NCI-H2227 treated with DMSO at 0.1 percent for 48 hours (cell line): ENCODE measurements at regions not wholly inside any gene's neighbourhood (a gene's known extent, or its start where the extent isn't known, plus 50 kb on each side); places are given as distances from the start of the nearest gene placed in this dataset.
A peak's percentile ranks its signal among the peaks of the same experiment; 100 is the strongest.

ENCODE experiments used
- DNase-seq: peaks from one replicate; lab custom pipeline; 2025; lab: John Stamatoyannopoulos, UW

DNA sequence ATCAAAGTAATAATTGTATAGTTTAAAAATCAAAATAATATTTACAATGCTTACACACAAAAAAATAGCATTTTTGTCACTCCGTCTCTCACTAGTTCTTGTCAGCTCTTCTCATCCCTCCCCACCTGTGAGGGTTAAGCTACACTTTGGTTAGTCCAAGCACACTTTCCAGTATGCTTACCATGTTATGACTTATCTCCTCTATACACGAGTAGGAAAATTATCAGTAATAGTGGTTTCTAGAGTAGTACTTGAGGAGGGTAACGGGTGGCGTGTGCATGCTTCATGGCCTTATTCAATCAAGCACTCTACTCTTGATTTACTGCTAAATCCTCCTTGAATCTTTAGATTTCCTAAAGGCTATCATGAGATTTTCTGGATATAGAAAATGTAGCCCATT, 443.7 kb downstream of the UTRN start:
- DNase-seq: no peak

DNA sequence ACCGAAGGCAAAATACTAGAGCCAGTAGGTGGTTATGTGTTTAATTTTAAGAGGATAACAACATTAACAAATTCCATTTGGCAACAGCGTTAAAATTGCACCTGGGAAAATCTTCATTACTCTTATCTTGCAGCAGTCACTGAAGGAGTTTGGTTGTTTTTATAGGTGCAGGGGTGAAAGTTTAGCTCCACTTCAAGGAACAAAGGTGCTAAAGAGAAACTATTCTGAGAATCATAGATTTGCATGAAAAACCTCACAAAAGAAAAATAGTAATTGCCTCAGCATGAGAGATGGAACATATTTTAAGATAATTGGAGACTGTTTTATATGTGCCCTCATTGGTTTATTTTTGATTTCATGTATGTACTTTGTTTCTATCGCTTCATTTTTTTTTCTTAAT, 444.4 kb downstream of the UTRN start:
- DNase-seq: no peak

DNA sequence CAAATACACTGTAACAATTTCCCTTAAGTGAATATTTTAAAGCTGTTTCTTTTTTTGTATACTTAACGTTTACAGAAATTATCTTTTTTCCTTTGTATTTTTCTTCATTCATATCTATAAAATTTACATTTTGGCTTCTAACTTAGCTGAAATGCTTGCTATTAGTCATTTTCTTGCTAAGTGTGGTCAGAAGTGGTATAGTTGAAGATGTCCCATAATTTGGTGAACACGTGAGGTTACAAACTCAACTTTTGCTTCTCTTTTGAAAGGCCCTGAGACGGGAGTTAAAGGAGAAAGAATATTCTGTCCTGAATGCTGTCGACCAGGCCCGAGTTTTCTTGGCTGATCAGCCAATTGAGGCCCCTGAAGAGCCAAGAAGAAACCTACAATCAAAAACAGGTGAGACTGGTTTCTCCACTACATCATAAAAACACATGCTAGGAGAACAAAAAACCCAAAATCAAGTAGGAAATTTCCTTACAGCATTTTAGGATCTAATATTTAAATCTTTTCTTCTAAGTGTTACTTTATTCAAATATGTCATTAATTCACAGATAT, 445.0 kb downstream of the UTRN start:
- no peak for DNase-seq

DNA sequence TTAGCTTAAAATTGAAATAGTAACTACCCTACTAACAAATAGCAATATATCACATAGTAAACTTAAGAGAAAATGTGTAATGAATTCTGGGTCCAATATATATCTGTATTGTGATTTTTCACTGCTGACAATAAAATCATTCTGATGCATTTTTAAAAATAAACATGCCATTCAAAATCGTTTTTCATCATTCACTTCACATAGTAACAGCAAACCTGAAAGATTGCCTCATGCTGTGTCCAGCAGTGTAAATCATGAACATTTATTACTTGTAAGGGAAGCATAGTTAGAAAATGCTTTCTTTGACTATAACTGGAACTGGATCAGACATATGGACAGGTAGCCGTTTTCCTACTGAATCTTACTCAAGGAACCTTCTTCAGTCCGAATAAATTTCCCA, 446.1 kb downstream of the UTRN start:
- DNase-seq: no peak

DNA sequence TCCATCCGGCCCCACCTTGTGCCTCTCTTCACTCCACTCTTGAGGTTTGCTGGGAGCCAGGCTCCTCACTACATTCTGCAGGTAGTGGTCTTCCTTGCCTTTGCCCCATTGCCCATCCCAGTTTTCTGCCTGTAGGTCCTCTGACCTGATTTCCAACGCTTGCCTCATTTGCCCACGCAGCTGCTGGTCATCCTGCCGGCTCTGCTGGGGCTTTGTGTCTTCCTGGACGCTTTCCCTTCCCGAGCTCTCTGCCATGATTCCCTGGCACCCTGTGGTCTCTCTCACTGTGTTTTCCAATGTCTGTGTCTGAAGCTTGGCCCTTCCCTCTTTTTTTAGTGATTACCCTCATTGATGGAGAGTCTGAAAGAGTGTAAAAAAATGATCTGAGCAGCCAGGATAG, 451.6 kb downstream of the UTRN start:
- DNase-seq: no peak

DNA sequence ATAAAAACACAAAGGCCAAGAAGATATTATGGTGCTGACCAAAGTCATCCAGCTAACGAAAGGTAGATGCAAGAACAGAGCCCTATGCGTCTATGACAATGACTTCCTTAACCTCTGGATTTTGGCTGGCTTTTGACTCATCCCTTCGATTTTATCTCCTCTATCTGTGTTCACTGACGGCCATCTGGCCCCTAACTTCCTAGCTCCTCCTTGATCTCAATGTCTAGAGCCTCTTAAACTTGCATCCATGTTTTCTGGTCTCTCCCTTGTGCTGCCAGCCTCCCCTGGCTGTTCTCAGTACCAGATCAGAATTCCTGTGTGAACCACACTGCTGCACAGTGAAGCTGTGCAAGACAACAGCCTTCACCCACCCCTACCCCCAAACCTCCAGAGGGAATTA, 452.9 kb downstream of the UTRN start:
- DNase-seq: no peak

DNA sequence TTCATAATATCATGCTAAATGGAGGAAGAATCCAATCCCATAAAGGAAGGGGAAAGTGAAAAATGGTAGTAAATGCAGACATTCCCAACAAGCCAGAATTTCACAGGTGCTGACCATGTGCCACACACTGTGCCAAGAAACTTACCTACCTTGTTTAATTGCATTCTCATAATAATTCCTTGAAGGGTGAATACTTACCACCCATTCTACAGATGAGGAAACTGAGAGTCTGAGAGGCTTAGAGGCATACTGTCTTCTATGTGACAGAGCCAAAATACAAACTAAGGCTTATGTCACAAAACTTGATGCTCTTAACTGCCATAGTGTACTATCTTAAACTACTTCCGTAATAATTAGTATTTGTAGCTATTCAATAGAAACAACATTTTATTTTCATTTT, 454.7 kb downstream of the UTRN start:
- DNase-seq: no peak

DNA sequence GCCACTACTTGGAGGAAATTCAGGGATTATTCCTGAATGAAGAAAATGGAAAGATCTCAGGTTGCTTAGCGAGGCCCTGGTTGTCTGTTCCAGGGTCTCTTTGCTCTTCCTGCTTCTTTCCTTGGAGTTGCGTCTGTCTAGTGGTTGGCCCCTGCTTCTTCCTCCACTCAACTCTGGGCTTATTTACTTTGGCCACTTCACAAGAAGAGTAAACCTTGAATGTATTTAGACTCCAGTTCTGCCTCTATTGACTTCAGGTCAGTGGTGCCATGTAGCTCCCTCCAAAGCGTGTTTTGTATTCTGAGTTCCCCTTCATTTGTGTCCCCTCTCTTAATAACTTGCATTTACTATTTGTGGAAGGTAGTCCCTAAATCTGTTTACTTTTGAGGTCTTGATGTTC, 456.5 kb downstream of the UTRN start:
- DNase-seq: no peak

DNA sequence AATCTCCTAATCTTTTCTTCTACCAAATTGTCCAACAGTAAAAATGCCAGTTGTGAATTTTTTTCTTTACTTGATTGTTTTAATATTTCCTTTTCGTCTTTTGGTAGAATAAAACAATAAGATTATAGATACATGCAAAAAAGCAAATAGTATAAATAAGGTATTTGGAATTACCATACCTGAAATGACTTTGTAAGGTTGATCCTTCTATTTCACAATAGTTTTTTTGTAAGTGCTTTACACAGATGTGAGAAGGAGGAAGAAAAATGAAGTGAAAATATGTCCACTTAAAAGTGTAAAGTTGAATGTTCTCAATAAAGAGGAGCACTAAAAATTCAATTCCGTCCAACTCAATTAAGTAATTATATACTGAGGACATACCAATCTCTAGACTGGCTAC, 457.6 kb downstream of the UTRN start:
- DNase-seq: no peak

DNA sequence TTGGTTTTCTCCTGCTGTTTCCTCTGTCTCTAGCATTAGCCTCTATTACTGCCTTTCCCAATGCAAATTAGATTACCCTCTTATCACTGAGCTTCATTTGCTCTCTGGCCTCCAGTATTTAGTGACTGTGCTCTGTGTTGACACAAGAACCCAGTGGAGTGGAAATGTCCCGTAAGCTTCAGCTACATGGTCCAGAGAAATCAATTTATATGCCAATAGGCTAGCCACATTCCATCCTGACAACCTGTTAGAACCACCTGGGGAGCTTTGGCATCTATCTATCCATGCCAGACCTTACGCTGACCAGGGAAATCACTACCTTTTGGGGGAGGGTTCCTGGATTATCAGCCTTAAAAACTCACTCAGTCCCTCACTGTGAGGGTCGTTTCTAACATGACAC, 459.6 kb downstream of the UTRN start:
- DNase-seq: no peak

DNA sequence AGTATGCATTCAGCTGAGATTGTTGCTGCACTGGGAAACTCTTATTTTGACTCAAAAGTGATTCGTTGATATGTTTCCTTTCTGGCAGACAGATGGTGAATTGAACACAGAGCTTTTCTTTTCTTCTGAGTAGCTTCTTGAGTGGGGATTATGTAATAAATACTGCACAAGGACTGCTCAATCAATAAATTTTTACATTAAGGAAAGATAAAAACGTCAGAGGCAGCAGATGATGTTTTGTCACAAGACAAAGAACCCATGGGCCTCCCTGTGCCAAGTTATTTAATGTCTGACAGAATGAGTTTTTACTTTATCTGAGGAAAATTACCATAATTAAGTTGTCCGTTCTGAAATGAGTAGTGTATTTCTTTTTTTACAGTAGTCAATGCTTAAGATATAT, 460.3 kb downstream of the UTRN start:
- DNase-seq: no peak

DNA sequence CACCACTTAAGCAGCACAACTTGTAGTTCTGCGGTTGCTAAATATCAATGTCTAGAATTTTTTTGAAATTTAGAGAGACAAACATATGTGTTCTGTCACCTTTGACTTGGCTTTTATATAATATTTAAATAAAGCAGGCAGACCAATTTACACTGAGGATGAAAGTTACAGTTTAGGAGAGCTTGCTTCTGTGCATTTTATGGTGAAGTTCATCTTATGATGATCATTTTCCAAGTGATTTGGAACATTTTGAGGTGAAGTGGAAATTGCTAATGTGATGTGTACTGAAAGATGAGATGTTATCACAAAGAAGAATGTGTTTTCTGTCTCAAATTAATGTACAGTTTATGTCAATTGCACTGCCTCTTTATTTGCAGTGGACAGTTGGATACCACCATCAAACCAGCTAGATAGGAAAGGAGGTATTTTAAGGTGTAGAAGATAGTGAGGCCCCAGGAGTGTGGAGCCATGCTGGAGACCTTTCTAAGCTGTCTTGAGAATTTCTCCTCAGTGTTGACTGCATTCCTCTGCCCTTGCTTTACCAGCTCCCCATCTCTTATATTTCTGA, 461.9 kb downstream of the UTRN start:
- no peak for DNase-seq

DNA sequence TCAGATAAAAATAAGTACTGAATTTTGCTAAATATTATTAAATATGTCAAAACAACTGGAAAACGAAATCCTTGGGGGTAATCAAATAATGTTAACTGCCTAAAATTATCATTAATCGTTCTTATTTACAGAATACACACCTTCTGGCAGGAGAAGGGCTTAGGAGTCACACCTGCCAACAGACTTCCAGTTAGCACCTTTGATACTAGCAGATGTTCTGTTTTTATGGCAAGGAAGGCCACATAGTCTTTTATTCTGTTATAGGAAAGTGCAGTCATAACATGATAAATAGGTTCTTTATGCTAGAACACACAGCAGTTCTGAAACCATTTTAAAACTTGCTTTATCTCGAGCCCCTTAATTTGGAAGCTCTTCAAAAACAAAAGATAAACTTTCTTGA, 464.1 kb downstream of the UTRN start:
- DNase-seq: no peak

DNA sequence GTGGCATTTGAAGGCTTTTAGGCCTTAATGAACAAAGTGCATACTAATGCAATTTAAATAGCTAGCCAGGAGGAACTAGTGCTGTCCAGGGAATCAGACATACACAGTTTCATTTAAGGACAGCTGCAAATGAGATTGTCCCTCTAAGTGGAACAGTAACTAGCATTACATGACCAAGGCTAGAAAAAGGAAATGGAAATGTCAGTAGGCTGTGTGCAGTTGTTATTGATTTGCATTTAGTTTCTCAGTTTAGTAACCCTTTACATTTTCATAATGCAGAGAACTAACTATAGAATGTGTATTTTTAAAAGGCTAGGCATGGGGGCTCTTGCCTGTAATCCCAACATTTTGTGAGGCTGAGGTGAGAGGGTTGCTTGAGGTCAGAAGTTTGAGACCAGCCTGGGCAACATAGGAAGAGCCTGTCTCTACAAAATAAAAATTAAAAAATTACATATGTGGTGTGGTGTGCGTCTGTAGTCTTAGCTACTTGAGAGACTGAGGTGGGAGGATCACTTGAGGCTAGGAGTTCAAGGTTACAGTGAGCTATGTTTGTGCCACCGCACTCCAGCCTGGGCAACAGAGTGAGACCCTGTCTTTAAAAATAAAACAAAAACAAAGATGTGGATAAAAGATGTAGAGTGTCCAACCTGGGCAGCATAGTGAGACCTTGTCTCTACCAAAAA, 468.0 kb downstream of the UTRN start:
- no peak for DNase-seq

DNA sequence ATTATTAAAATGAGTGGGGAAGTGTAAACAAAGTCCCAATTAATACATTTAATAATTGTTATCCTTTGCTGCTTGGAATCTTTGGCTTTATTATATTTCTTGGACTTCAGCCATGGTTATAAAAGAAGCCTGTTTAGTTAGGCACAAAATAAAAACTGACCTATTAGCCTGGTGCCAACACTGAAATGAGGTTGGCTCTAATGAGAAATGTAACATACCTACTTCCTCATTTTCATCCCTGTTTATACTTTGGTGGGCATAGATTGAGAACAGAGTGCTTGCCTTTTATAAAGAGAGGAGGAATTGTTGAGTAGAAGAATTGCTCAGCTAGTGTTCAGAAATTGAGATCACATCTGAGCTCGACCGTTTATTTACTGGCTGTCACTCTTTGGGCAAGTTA, 471.3 kb downstream of the UTRN start:
- no peak for DNase-seq

DNA sequence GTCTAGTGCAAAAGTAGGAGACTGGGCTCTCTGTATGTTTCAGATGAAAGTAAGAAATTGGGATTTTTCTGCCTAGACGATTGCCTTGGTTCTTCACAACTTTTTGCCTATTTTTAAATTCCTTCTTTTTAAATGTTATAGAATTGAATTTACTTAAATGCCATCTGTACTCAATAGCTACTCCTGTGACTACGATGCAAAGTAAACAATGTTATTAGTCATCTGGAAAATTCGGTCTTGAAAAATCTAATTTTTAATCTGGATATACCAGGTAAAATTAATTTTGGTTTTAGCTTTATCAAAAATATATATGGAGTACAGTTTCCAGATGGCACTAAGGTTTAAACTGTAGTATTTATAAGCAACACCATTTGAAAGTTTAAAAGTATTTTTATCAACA, 472.2 kb downstream of the UTRN start:
- DNase-seq: no peak

DNA sequence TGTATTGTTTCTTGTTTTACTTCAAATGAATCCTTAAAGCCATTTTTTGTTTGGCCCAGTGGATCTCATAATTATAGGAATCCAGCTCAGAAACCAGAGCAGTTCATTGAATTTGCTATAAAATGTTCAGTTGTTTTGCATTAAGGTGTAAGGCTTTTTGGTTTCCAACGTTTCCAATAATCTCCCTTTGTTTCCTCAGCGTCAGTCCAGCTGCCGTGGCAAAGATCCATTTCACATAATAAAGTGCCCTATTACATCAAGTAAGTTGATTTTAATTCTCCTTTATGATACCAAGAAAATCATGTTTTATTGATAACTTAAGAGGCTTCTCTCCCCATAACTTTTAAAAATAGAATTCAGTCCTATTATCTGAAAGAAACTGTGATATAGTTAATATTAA, 472.6 kb downstream of the UTRN start:
- DNase-seq: no peak

DNA sequence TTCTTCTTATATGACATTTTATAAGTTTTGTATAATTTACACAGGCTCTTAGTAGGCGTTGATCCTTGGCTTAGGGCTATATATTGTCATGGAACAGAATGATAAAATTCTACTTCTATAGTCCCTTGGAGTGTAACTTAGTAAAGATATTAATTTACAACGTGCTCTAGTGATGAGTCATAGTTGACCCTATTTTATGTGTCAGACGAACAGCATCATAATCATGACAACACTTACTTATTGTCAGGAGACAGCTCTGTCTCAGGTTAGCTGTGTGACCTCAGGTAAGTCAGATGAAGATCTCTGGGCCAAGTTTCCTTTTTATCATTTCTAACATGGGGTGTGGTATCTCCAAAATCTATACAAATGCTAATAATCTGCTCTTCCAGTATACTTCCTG, 473.5 kb downstream of the UTRN start:
- DNase-seq: no peak

DNA sequence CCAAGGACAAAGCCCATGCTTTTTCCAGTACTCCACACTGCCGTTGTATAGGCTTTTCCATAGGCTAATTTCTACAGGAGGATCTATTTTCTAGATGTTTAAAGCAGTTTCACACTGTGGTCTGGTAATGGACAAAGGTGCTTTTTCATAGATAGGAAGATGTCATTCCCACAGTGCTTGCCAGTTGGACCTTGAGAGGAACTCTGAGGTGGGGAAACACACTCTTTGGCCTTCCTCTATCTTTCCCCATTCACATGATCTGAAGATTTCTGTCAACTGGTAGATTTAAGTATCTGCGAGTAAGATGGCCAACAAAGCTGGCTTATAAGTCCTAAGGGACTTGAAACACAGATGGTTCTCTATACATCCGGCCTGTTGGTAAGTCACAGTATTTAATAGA, 477.3 kb downstream of the UTRN start:
- no peak for DNase-seq

DNA sequence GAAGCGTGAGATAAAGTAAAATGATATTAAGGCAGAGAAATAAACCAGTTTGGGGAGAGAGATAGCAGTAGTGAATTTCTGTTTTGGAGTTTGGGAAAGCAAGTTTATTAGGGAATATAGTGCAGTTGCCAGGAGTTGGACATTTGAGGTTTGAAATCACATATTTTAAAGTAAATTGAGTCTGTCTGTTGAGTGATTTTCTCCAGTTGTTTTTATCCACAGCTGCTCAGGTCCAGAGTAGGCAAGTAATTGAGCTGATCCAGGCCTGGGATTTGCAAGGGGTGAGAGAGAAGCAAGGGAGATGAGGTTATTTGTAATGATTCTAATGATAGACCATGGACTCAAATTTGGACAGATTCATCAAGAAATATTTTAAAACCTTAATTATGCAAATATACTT, 481.9 kb downstream of the UTRN start:
- no peak for DNase-seq

DNA sequence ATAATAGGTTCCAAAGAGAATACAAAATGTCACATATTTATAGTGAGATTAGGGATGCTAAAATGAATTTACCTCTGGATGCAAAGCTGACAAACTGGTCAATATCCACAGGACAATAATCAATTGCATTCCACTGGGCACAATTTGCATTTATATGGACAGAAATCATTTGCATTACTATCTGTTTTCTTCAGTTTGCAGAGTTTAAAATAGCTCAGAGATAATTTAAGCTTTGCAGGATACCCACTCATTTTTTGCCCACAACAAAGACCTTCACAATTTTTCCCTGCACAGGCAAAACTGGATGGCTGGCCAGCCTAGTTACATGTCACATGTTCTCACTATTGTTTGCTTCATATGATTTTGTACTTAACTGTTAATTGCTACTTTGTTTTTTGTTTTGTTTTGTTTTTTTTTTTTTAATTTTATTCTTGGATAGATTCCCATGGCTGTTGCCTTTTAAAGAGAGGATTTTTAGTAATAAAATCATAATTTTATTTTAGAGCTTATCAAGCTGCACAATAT, 483.5 kb downstream of the UTRN start:
- DNase-seq: no peak

DNA sequence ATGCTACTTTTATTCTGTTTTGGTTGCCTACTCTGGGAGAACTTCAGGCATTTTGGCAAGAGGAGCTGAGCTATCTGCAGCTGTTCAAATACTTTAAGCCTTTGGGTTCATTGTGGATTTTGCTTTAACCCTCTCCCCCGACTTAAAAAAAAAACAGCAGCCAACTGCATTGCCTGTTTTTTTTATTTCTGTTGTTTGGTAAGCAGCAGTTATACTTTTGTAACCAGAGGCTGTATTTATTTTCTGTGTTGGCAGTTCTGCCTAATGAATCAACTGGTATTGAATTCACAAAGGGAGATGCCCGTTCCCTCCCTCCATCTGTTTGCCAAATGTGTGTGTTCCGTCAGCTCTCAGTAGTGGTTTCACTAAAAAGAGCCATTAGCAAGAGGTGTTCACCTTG, 484.0 kb downstream of the UTRN start:
- no peak for DNase-seq

DNA sequence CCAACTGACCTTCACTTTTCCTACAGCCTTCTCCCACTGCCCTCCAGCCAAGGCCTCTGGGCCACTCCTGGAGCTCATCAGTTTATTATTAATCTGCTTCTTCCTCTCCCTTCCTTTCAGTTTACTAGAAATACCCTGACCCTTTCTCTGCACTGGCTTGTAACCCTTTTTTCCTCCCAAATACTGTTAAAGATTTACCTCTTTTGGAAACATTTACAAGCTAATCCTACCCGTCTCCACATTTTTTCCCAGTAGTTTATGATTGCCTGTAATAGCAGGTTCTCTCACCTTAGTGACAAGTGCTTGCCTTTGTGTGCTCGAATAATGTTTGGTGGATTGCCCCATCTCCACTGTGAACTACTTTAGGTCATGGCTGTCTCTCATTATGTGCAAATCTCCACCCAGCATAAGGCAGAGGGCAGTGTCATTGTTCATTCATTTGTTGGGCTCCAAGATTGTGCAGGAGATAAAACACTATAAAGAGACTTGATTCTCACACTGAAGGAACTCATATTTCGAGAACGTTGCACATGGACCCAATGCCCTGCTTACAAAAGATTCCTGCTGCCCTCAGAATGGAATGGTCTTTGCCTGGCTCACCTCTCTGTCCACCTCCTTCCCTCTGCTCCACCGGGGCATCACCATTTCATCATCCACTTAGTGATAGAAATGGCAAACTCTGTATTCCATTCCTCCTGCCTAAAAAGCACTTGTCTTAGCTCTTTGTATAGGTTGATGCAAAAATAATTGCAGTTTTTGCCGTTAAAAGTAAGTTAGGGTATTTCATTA, 491.1 kb downstream of the UTRN start:
- peak; percentile 75 for DNase-seq
